Right atrium auricular region (tissue), 2 donors: ENCODE measurements at regions not wholly inside any gene's neighbourhood (a gene's known extent, or its start where the extent isn't known, plus 50 kb on each side); places are given as distances from the start of the nearest gene placed in this dataset.

Experiments used
- DNase-seq: peaks from one replicate; pipeline ENCODE4 v3.0.0-alpha.2; 2019; ENCODE audit warnings: low spot score
- H3K27ac ChIP-seq, 2 donors: fragments of 200-600 bp; sonication (generic); 1 replicate in 1 of 2; 2 replicates in 1 of 2; pipeline ENCODE4 v1.5.1; 2016 to 2019
- H3K27me3 ChIP-seq, 2 donors: fragments of 200-600 bp; sonication (generic); one replicate each; pipeline versions ENCODE4 v1.5.1 to v1.6.0; 2017 to 2019
- H3K36me3 ChIP-seq: fragments of 200-600 bp; sonication (generic); one replicate; pipeline ENCODE4 v1.5.1; 2016
- H3K4me1 ChIP-seq, 2 donors: fragments of 200-600 bp; sonication (generic); one replicate each; pipeline versions ENCODE4 v1.5.1 to v1.6.0; 2017 to 2019
- H3K4me3 ChIP-seq, 2 donors: fragments of 200-600 bp; sonication (generic); 1 replicate in 1 of 2; 2 replicates in 1 of 2; pipeline ENCODE4 v1.5.1; 2017 to 2019; ENCODE audit warnings: mild to moderate bottlenecking in 1 of 2, moderate library complexity in 1 of 2
- H3K9me3 ChIP-seq, 2 donors: fragments of 200-600 bp; sonication (generic); one replicate each; pipeline ENCODE4 v1.5.1; 2019
- TF ChIP-seq, protein P1 (sequence below), 2 donors: fragments of 200-600 bp; sonication (generic); IDR thresholded peaks; one replicate each; pipeline ENCODE4 v1.5.1; 2019; ENCODE audit warnings: antibody characterized with exemption in 2 of 2

DNA sequence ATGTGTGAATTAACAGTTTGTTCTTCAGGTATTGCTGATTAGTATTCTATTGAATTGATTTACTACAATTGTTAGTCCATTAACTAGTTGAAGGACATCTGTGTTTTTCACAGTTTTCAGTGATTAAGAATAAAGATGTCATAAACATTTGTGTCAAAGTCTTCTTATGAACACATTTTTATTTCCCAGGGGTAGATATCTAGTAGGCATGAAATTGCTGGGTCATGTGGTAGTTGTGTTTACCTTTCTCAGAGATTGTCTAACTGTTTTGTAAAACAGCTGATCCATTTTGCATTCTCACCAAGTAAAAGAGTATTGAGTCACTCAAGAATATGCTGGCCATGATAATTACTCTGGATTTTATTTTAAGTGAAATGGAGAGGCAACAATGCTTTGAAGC lies 1145.3 kb downstream of the FSCB start:
- no peaks in the 10 kb centered on the region for H3K36me3 ChIP-seq
- no peaks in the 10 kb centered on the region for H3K9me3 ChIP-seq
- H3K4me3 ChIP-seq = no peak overlapping the region
- TF ChIP-seq, protein P1, sequence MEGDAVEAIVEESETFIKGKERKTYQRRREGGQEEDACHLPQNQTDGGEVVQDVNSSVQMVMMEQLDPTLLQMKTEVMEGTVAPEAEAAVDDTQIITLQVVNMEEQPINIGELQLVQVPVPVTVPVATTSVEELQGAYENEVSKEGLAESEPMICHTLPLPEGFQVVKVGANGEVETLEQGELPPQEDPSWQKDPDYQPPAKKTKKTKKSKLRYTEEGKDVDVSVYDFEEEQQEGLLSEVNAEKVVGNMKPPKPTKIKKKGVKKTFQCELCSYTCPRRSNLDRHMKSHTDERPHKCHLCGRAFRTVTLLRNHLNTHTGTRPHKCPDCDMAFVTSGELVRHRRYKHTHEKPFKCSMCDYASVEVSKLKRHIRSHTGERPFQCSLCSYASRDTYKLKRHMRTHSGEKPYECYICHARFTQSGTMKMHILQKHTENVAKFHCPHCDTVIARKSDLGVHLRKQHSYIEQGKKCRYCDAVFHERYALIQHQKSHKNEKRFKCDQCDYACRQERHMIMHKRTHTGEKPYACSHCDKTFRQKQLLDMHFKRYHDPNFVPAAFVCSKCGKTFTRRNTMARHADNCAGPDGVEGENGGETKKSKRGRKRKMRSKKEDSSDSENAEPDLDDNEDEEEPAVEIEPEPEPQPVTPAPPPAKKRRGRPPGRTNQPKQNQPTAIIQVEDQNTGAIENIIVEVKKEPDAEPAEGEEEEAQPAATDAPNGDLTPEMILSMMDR (IDR thresholded peaks at IDR 0.05) = no peak
- no peaks in the 10 kb centered on the region for H3K27me3 ChIP-seq
- no peaks in the 10 kb centered on the region for H3K4me1 ChIP-seq
- DNase-seq = no peak
- no peak overlapping the region for H3K27ac ChIP-seq

DNA sequence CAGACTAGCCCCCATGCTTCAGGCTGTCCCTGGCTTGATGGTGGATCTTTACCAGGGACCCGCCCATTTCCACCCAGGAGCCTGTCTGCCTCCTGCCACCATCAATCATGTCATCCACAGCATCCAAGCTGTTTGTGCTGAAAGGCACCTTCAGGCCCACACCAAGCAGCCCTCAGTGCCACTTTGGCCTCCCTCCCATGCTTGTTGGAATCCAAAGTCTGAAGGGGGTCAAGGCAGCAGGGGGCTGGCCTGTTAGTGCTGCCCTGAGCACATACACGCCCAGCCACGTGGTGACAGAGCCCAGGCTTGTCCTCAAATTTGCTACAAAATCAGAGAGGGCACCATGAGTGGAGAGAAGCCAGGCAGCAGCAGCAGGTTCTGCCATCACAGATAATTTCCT lies 1146.8 kb downstream of the FSCB start:
- DNase-seq = no peak
- H3K4me3 ChIP-seq = no peak overlapping the region
- no peaks in the 10 kb centered on the region for H3K9me3 ChIP-seq
- no peaks in the 10 kb centered on the region for H3K27me3 ChIP-seq
- H3K27ac ChIP-seq = no peak overlapping the region
- no peaks in the 10 kb centered on the region for H3K36me3 ChIP-seq
- H3K4me1 ChIP-seq = no peaks in the 10 kb centered on the region
- TF ChIP-seq, protein P1 (IDR thresholded peaks at IDR 0.05) = no peak

DNA sequence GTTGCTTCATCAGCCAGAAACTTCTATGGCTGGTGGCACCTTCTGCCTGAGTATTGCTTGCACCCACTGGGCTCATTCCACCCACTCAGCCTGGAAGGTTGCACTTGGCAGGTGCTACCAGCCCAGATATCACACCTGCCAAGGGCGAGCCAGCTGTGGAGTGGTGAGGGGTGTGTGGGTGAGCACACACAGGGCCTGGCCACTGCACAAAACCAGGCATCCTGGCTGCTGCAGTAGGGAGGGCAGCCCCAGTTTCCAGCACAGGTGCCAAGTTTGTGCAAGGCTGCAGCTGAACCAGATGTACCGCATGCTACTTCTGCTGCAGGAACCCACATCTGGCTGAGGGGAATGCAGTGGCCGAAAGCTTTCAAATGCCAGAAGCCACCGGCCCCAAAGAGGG lies 1147.8 kb downstream of the FSCB start:
- Histone ChIP-seq H3K9me3 (no peaks in the 10 kb centered on the region), H3K4me1 (no peaks in the 10 kb centered on the region), H3K27ac (no peak overlapping the region), H3K36me3 (no peaks in the 10 kb centered on the region), H3K4me3 (no peak overlapping the region), H3K27me3 (no peaks in the 10 kb centered on the region)
- no peak for DNase-seq
- TF ChIP-seq, protein P1 (IDR thresholded peaks at IDR 0.05) = no peak

DNA sequence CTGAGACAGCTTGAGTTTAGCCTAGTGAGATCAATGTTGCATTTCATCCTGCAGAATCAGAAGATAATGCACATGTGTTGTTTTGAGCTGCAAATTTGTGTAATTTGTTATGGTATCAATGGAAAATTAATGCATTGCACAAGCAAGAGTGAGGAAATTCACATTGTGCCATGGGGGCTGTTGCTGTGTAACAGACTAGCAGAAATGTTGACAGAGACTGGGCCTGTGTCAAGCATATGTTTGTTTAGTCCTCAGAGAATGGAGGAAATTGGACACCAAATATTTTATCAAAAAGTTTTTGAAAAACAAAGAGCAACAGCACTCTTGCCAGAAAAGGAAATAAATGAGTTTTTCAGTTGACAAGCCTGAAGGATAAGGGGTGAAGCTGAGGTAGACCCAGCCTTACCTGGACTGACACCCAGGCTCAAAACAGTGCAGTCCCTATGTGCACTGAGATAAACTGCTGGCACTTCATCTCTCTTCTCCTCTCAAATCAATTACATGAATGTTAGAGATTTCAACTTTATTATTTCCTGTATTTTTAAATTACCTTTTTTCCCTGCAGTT lies 1150.0 kb downstream of the FSCB start:
- H3K27me3 ChIP-seq = no peaks in the 10 kb centered on the region
- H3K27ac ChIP-seq = no peak overlapping the region
- no peak overlapping the region for H3K4me3 ChIP-seq
- TF ChIP-seq, protein P1 (IDR thresholded peaks at IDR 0.05) = no peak
- H3K4me1 ChIP-seq = no peaks in the 10 kb centered on the region
- H3K9me3 ChIP-seq = no peaks in the 10 kb centered on the region
- DNase-seq = no peak
- no peaks in the 10 kb centered on the region for H3K36me3 ChIP-seq

DNA sequence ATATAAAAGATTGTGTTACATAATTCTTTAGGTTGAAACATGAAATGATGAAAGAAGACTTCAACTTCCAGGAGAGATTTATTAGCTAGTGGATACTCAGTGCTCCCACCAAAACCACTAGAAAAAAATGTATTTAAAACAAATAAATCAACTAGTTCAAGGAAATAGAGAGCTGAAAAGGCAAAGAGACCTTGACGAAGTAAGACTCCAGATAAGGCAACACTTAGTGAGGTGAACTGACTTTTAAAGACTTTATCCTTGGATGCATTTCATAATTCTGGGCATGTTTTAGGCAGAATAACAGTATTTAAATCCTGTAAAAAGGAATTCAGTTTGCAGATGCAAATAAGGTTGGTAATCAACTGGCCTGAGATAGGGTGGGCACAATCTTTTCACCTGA lies 1150.7 kb downstream of the FSCB start:
- DNase-seq = no peak
- H3K36me3 ChIP-seq = no peaks in the 10 kb centered on the region
- TF ChIP-seq, protein P1 (IDR thresholded peaks at IDR 0.05) = no peak

DNA sequence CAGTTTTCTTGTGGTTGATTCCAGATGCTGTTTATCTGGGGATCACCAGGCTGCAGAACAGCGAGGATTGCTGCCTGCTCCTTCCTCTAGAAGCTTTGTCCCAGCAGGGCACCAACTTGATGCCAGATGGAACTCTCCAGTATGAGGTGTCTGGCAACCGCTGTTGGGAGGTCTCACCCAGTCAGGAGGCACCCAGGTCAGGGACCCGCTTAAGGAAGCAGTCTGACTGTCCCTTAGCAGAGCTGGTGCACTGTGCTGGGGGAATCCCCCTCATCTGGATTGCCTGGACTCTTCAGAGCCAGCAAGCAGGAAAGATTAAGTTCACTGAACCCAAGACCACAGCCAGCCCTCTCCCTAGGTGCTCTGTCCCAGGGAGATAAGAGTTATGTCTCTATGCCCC lies 1165.2 kb downstream of the FSCB start:
- H3K27ac ChIP-seq = no peak overlapping the region
- H3K36me3 ChIP-seq = no peaks in the 10 kb centered on the region
- H3K4me3 ChIP-seq = no peak overlapping the region
- DNase-seq = no peak
- H3K9me3 ChIP-seq = no peaks in the 10 kb centered on the region
- TF ChIP-seq, protein P1 (IDR thresholded peaks at IDR 0.05) = no peak
- H3K4me1 ChIP-seq = no peaks in the 10 kb centered on the region
- H3K27me3 ChIP-seq = no peaks in the 10 kb centered on the region

More for the DNA sequence above, 1150.7 kb downstream of the FSCB start:
- H3K4me3 ChIP-seq = no peak overlapping the region
- H3K27ac ChIP-seq = no peak overlapping the region
- no peaks in the 10 kb centered on the region for H3K27me3 ChIP-seq
- H3K9me3 ChIP-seq = no peaks in the 10 kb centered on the region
- no peaks in the 10 kb centered on the region for H3K4me1 ChIP-seq
